Neural cell (in vitro differentiated cells): ENCODE measurements at regions not wholly inside any gene's neighbourhood (a gene's known extent, or its start where the extent isn't known, plus 50 kb on each side); places are given as distances from the start of the nearest gene placed in this dataset.

Source experiments
- H2AFZ ChIP-seq: fragments of 200-600, 300-800 bp; sonication (generic), shearing (Covaris generic); 2 replicates; pipeline ENCODE4 v1.6.0; 2014; ENCODE audit warnings: low read depth, mild to moderate bottlenecking, antibody characterized with exemption, low read length, moderate library complexity
- H3F3A ChIP-seq: fragments of 200-600 bp; shearing (Covaris generic); 2 replicates; pipeline ENCODE4 v1.6.1; 2016; ENCODE audit warnings: mild to moderate bottlenecking, moderate library complexity, mixed read lengths, antibody characterized with exemption, low read length; ENCODE audit not compliant: insufficient read depth, poor library complexity, severe bottlenecking
- H3K27ac ChIP-seq: fragments of 200-600, 300-800 bp; sonication (generic), shearing (Covaris generic); 2 replicates; pipeline ENCODE4 v1.5.1; 2014; ENCODE audit warnings: mild to moderate bottlenecking, low read length, moderate library complexity
- H3K27me3 ChIP-seq: fragments of 300-800, 200-600 bp; sonication (generic), shearing (Covaris generic); 2 replicates; pipeline ENCODE4 v1.6.0; 2014; ENCODE audit warnings: mild to moderate bottlenecking, low read depth, low read length, moderate library complexity; ENCODE audit not compliant: insufficient read depth
- H3K36me3 ChIP-seq: fragments of 300-800, 200-600 bp; sonication (generic), shearing (Covaris generic); 2 replicates; pipeline ENCODE4 v1.5.1; 2014; ENCODE audit warnings: mild to moderate bottlenecking, antibody characterized with exemption, low read length, moderate library complexity; ENCODE audit not compliant: insufficient read depth
- H3K4me2 ChIP-seq: fragments of 300-800, 200-600 bp; sonication (generic), shearing (Covaris generic); 2 replicates; pipeline ENCODE4 v1.6.0; 2014; ENCODE audit warnings: mild to moderate bottlenecking, low read length
- H3K4me3 ChIP-seq: fragments of 300-800, 200-600 bp; sonication (generic), shearing (Covaris generic); 2 replicates; pipeline ENCODE4 v1.5.1; 2014; ENCODE audit warnings: mild to moderate bottlenecking, low read length, moderate library complexity
- H3K79me2 ChIP-seq: fragments of 200-600 bp; shearing (Covaris generic); replicated peaks from 2 replicates; pipeline ENCODE4 v1.6.0; 2014; ENCODE audit warnings: mild to moderate bottlenecking, low read length, moderate library complexity; ENCODE audit not compliant: insufficient read depth
- H3K9ac ChIP-seq: fragments of 300-800, 200-600 bp; sonication (generic), shearing (Covaris generic); 2 replicates; pipeline ENCODE4 v1.6.1; 2016; ENCODE audit warnings: mild to moderate bottlenecking, low read length, mixed read lengths
- H3K9me2 ChIP-seq: fragments of 200-600 bp; shearing (Covaris generic); 2 replicates; pipeline ENCODE4 v1.6.1; 2016; ENCODE audit warnings: mild to moderate bottlenecking, low read length, mixed read lengths; ENCODE audit not compliant: insufficient read depth
- H3K9me3 ChIP-seq: fragments of 200-600, 300-800 bp; sonication (generic), shearing (Covaris generic); 2 replicates; pipeline ENCODE4 v1.6.1; 2016; ENCODE audit warnings: mild to moderate bottlenecking, mixed run types, low read length, moderate library complexity, mixed read lengths
- H4K20me1 ChIP-seq: fragments of 200-600 bp; shearing (Covaris generic); 2 replicates; pipeline ENCODE4 v1.6.1; 2016; ENCODE audit warnings: mild to moderate bottlenecking, mixed run types; ENCODE audit not compliant: insufficient read depth
- CTCF ChIP-seq: fragments of 450-650 bp; IDR thresholded peaks from 2 replicates; pipeline ENCODE4 v1.5.1; 2014; ENCODE audit warnings: antibody characterized with exemption, mild to moderate bottlenecking, moderate library complexity; ENCODE audit not compliant: poor library complexity, severe bottlenecking
- EP300 ChIP-seq: fragments of 450-650 bp; conservative IDR thresholded peaks from 2 replicates; pipeline ENCODE4 v1.6.1; 2014; ENCODE audit warnings: antibody characterized with exemption, mild to moderate bottlenecking, moderate library complexity; ENCODE audit not compliant: poor library complexity, severe bottlenecking
- EZH2 ChIP-seq: fragments of 200-600, 300-800 bp; shearing (Covaris generic), sonication (generic); IDR thresholded peaks from 2 replicates; pipeline ENCODE4 v1.6.1; 2014; ENCODE audit warnings: antibody characterized with exemption, low read length, borderline replicate concordance, mild to moderate bottlenecking; ENCODE audit not compliant: insufficient read depth, poor library complexity, severe bottlenecking
- MXI1 ChIP-seq: fragments of 450-650 bp; conservative IDR thresholded peaks from 2 replicates; pipeline ENCODE4 v1.6.1; 2014; ENCODE audit warnings: antibody characterized with exemption, mild to moderate bottlenecking; ENCODE audit not compliant: poor library complexity, severe bottlenecking
- POLR2AphosphoS5 ChIP-seq: IDR thresholded peaks from 2 replicates; pipeline ENCODE4 v1.6.1; 2012
- RAD21 ChIP-seq: fragments of 450-650 bp; conservative IDR thresholded peaks from 2 replicates; pipeline ENCODE4 v1.6.1; 2014; ENCODE audit warnings: antibody characterized with exemption, mild to moderate bottlenecking, moderate library complexity
- REST ChIP-seq: IDR thresholded peaks from 2 replicates; pipeline ENCODE4 v1.6.1; 2012; ENCODE audit warnings: borderline replicate concordance
- SMC3 ChIP-seq: fragments of 450-650 bp; conservative IDR thresholded peaks from 2 replicates; pipeline ENCODE4 v1.6.1; 2014; ENCODE audit warnings: antibody characterized with exemption, mild to moderate bottlenecking, moderate library complexity; ENCODE audit not compliant: poor library complexity
- TAF1 ChIP-seq: IDR thresholded peaks from 2 replicates; pipeline ENCODE4 v1.6.1; 2012; ENCODE audit warnings: low read depth

- TF ChIP-seq EP300 (no peak), EZH2 (no peak), REST (no peak), MXI1 (no peak), SMC3 (no peak), TAF1 (no peak), RAD21 (no peak), CTCF (no peak), POLR2AphosphoS5 (no peak)
- no peak overlapping the region for H3K4me2 ChIP-seq
- no peak overlapping the region for H2AFZ ChIP-seq
- no peaks in the 10 kb centered on the region for H3K9me2 ChIP-seq
- H3K27me3 ChIP-seq = no peaks in the 10 kb centered on the region
- H4K20me1 ChIP-seq = no peaks in the 10 kb centered on the region
- H3F3A ChIP-seq = no peaks in the 10 kb centered on the region
- H3K9me3 ChIP-seq = no peaks in the 10 kb centered on the region
- no peak overlapping the region for H3K27ac ChIP-seq
- H3K4me3 ChIP-seq = no peak overlapping the region
- H3K79me2 ChIP-seq = no peaks in the 10 kb centered on the region
- no peaks in the 10 kb centered on the region for H3K36me3 ChIP-seq
- H3K9ac ChIP-seq = no peak overlapping the region
Observed at GRCh38 chr9:28264368-28264767, 691.1 kb upstream of the C9orf72 start.

- Histone ChIP-seq H3K4me2 (no peak overlapping the region), H4K20me1 (no peaks in the 10 kb centered on the region), H3K9me3 (no peaks in the 10 kb centered on the region)
Observed at GRCh38 chr9:28267351-28267750, 694.1 kb upstream of the C9orf72 start.

More at GRCh38 chr9:28267351-28267750, 694.1 kb upstream of the C9orf72 start:
- Histone ChIP-seq H3K27ac (no peak overlapping the region), H3F3A (no peaks in the 10 kb centered on the region), H3K9me2 (no peaks in the 10 kb centered on the region), H3K4me3 (no peak overlapping the region), H3K9ac (no peak overlapping the region), H3K27me3 (no peaks in the 10 kb centered on the region), H2AFZ (no peak overlapping the region), H3K36me3 (no peaks in the 10 kb centered on the region), H3K79me2 (no peaks in the 10 kb centered on the region)
- no peak for TF ChIP-seq CTCF
- no peak for TF ChIP-seq SMC3
- no peak for TF ChIP-seq EZH2
- no peak for TF ChIP-seq REST
- TF ChIP-seq MXI1 = no peak
- TF ChIP-seq POLR2AphosphoS5 = no peak
- no peak for TF ChIP-seq RAD21
- no peak for TF ChIP-seq TAF1
- TF ChIP-seq EP300 = no peak
